NCI-H748 treated with DMSO at 0.1 percent for 48 hours (cell line): ENCODE measurements at regions not wholly inside any gene's neighbourhood (a gene's known extent, or its start where the extent isn't known, plus 50 kb on each side); places are given as distances from the start of the nearest gene placed in this dataset.

Experiments used
- DNase-seq: peaks from one replicate; lab custom pipeline; 2025; lab: John Stamatoyannopoulos, UW

GRCh38 chr5:77157732-77158532, 52.5 kb upstream of the PDE8B start:
- DNase-seq: no peak

DNA sequence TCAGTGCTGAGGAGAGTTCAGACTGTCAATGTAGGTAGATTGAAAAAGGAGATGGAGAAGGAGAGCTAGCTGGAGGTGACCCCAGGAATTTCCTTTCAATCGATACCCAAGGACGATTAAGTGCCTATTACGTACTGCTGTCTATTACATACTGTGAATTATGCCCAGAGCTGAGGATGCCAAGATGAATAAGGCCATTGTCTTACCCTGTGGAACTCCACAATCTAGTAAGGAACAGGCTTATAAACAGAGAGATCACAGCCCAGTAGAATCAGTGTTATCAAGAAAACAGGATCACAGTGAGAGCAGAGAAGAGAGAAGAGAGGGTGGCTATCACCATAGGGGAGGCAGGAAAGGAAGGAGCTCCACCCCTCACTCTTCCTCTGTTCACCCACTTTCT, 54.1 kb upstream of the PDE8B start:
- DNase-seq: no peak

- DNase-seq: no peak
These were observed 55.2 kb upstream of the PDE8B start for GRCh38 chr5:77155179-77155785.

DNA sequence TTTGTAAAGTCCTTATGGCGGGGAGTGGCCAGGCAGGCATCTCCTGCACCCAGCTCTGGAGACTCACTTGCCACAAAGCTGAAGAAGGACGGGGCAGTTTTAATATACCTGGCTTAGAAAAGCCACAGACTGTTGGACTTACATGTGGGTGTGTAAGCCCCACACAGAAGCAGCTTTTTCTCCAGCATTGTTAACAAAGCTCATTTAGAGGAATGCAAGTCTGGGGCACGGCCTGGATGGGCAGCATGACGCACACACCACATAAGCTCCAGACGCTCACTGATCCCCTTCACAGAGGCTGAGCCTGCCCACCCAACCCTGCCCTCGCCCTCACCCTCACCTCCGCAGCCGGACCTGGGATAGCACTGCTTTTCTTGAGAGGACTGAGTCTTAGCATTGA, 58.0 kb upstream of the PDE8B start:
- DNase-seq: no peak

DNA sequence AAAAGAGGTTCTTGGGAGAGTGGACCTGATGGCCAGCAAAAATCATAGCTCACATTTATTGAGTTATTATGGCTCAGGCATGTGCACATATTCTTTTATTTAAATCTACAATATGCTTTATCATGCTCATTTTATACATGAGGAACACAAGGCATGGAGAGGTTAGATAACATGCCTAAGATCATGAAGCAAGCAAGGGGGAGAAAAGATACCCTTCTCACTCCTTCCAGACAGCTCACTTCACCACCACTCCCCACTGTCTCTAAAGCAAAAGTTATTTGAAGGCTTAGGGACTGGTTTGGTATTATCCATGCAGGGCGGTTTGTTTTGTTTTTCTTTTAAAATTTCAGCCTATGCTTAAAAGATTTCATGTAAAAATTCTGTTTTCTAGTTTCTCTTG, 59.0 kb upstream of the PDE8B start:
- DNase-seq: no peak

- no peak for DNase-seq
These were observed 59.8 kb upstream of the ZBED3 start for GRCh38 chr5:77146896-77147295.

DNA sequence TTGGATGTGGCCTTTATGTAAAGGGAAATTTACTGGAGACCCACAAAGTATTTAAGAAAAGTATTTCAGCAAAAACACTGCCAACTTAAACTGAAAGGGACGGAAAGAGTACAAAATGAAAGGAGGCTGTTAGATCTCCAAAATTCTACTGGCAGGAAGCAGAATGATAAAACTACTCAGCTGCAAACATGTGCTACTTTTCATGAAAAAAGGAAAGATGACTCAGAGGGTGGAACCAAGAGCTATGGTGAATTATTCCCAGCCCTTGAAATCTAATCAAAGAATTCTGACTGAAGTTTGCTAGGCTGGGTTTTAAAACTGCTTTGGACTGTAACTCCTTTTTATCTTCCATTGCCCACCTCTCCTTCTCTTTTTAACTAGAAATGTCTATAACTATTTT, 58.6 kb upstream of the ZBED3 start:
- no peak for DNase-seq

GRCh38 chr5:77144837-77145139, 57.7 kb upstream of the ZBED3 start:
- DNase-seq: no peak

DNA sequence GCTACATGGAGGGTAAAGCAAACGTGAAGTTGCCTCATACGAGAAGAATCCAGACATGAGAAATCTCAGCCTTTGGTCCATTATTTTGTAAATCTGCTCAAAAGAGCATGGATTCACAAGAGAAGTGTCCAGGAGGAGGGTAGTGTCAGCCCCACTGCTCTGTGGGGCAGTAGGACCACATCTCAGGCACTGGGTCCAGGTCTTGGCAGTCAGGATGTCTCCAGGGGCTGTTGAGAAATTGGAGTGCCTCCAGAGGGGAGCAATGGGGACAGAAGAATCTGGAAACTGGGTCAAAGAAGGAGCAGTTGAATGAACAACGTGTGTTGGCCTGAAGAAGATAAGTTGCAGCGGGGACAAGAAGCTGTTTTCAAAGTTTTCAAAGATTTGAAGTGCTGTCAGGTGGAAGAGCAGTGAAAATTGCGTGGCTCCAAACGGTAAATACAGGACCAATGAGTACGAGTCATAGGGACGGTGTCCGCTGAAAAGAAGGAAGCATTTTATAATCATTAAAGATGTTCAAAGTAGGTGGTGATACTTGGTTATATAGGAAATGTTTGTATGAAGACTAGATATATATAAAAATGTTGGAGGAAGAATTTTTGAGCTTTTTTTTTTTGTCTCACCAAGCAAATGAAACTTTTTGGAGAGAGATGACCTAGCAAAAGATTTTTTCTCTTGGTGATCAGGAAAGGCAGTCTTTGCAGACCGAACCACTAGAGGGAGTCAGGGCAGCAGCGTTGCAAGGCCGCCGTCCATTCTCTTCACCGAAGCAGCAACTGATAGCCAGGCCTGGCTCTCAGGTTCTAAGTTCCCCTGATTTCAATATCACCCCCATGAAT, 57.1 kb upstream of the ZBED3 start:
- DNase-seq: peak; percentile 37

- DNase-seq: no peak
These were observed 53.3 kb upstream of the ZBED3 start for GRCh38 chr5:77140350-77140749.

- DNase-seq: no peak
These were observed 51.9 kb upstream of the ZBED3 start for GRCh38 chr5:77139001-77139400.
